HepG2 (cell line): ENCODE measurements at regions not wholly inside any gene's neighbourhood (a gene's known extent, or its start where the extent isn't known, plus 50 kb on each side); places are given as distances from the start of the nearest gene placed in this dataset.
"Not testable (repeated sequence)": the region's sequence is repeated elsewhere in the genome, so short reads cannot be mapped to it uniquely, and the experiment has no call there.

Source experiments
- ATAC-seq: fragments of 200-7000 bp; cut with Tn5 transposase; 3 replicates; pipeline ENCODE4 v1.9.1; 2020; ENCODE audit warnings: mild to moderate bottlenecking, moderate library complexity
- BruUV-seq: library from RNA; stranded (reverse); fragments of 400-500 nt; replicated peaks from 2 replicates; lab custom pipeline; 2021; lab: Mats Ljungman, UMichigan
- CTCF ChIA-PET: fragments of 300-600 bp; formaldehyde crosslinking; extraction: SDS; loops from one replicate; lab custom pipeline; 2021; ENCODE audit warnings: low total read pairs, inconsistent platforms, low intra/inter-chr PET ratio; lab: Yijun Ruan, JAX
- POLR2A ChIA-PET: fragments of 350-600 bp; sonication (Branson Sonifier 250); formaldehyde crosslinking; loops from one replicate; lab custom pipeline; 2020; ENCODE audit warnings: antibody characterized with exemption, inconsistent platforms; lab: Yijun Ruan, JAX
- DNase-seq: peaks from one replicate; pipeline ENCODE4 v3.0.0-alpha.2; 2015; ENCODE audit warnings: low spot score
- FAIRE-seq: peaks from 3 replicates; lab custom pipeline; 2011; peaks lifted over from hg19 to GRCh38; lab: Jason Lieb, UNC
- H2AFZ ChIP-seq: one replicate; pipeline ENCODE4 v1.6.1; 2011; ENCODE audit warnings: low read length, inconsistent platforms
- H3K27ac ChIP-seq: fragments of 300-600 bp; 3 replicates; pipeline ENCODE4 v1.8.0; 2011; ENCODE audit warnings: mixed run types, mild to moderate bottlenecking, mixed read lengths, low read length, inconsistent platforms; ENCODE audit not compliant: insufficient read depth; ENCODE audit errors: extremely low read length
- H3K27me3 ChIP-seq, 2 experiments: fragments of 200-600 bp in 1 of 2; 2 replicates in 1 of 2; 3 replicates in 1 of 2; pipeline versions ENCODE4 v1.6.0 to v1.8.0; 2011; ENCODE audit warnings: low read length in 2 of 2, mild to moderate bottlenecking in 2 of 2, moderate library complexity in 2 of 2, inconsistent platforms in 1 of 2; ENCODE audit not compliant: insufficient read depth in 2 of 2, control insufficient read depth in 1 of 2
- H3K36me3 ChIP-seq, 2 experiments: fragments of 200-600 bp in 1 of 2; replicated peaks in 1 of 2; 2 replicates in 1 of 2; 3 replicates in 1 of 2; pipeline versions ENCODE4 v1.5.1 to v1.8.0; 2011; ENCODE audit warnings: low read length in 2 of 2, inconsistent platforms in 1 of 2; ENCODE audit not compliant: insufficient read depth in 2 of 2, control insufficient read depth in 1 of 2
- H3K4me1 ChIP-seq: 2 replicates; pipeline ENCODE4 v1.5.1; 2012; ENCODE audit warnings: low read length, inconsistent platforms; ENCODE audit not compliant: insufficient read depth
- H3K4me2 ChIP-seq: 2 replicates; pipeline ENCODE4 v1.6.0; 2011; ENCODE audit warnings: low read depth, low read length, inconsistent platforms
- H3K4me3 ChIP-seq, 3 experiments: fragments of 200-600 bp in 1 of 3; sonication (generic), shearing (Covaris generic) in 1 of 3; replicated peaks in 1 of 3; 2 replicates each; pipeline ENCODE4 v1.5.1; 2011 to 2016; ENCODE audit warnings: low read length in 3 of 3, inconsistent platforms in 2 of 3, low read depth in 2 of 3, mild to moderate bottlenecking in 2 of 3, control low read depth in 1 of 3, mixed read lengths in 1 of 3; ENCODE audit not compliant: insufficient read depth in 1 of 3
- H3K79me2 ChIP-seq: one replicate; pipeline ENCODE4 v1.6.1; 2011; ENCODE audit warnings: low read length, inconsistent platforms; ENCODE audit not compliant: insufficient read depth
- H3K9ac ChIP-seq: 2 replicates; pipeline ENCODE4 v1.6.0; 2011; ENCODE audit warnings: mild to moderate bottlenecking, low read depth, low read length, inconsistent platforms; ENCODE audit not compliant: insufficient read depth
- H3K9me3 ChIP-seq: 2 replicates; pipeline ENCODE4 v1.5.1; 2012; ENCODE audit warnings: mild to moderate bottlenecking, low read length
- H4K20me1 ChIP-seq: 2 replicates; pipeline ENCODE4 v1.6.0; 2011; ENCODE audit warnings: inconsistent platforms, mild to moderate bottlenecking, low read length, moderate library complexity; ENCODE audit not compliant: insufficient read depth
- CERS6 ChIP-seq: sonication (generic); formaldehyde crosslinking; IDR thresholded peaks from 2 replicates; pipeline ENCODE4 v1.5.0; 2020; ENCODE audit warnings: missing genetic modification reagents
- PAWR ChIP-seq: sonication (generic); formaldehyde crosslinking; IDR thresholded peaks from 2 replicates; pipeline ENCODE4 v1.4.0; 2020; ENCODE audit warnings: missing genetic modification reagents, mild to moderate bottlenecking, borderline replicate concordance
- SMARCC2 ChIP-seq: fragments of 450-650 bp; IDR thresholded peaks from 2 replicates; pipeline ENCODE4 v1.6.1; 2017; ENCODE audit warnings: antibody characterized with exemption, mild to moderate bottlenecking
- THYN1 ChIP-seq: sonication (generic); formaldehyde crosslinking; IDR thresholded peaks from 2 replicates; pipeline ENCODE4 v1.8.1; 2023; ENCODE audit warnings: low read depth, mild to moderate bottlenecking, moderate library complexity, missing genetic modification reagents, borderline replicate concordance
- YY1 ChIP-seq: IDR thresholded peaks from 2 replicates; pipeline ENCODE4 v1.6.1; 2011; ENCODE audit warnings: low read length, low read depth, moderate library complexity, mild to moderate bottlenecking; ENCODE audit not compliant: insufficient read depth, insufficient replicate concordance
- ZBTB38 ChIP-seq: sonication (generic); formaldehyde crosslinking; IDR thresholded peaks from 2 replicates; pipeline ENCODE4 v1.5.1; 2020; ENCODE audit warnings: mild to moderate bottlenecking, missing genetic modification reagents
- ZMYM4 ChIP-seq: sonication (generic); formaldehyde crosslinking; IDR thresholded peaks from 2 replicates; pipeline ENCODE4 v1.8.1; 2023; ENCODE audit warnings: mild to moderate bottlenecking, missing genetic modification reagents
- ZNF281 ChIP-seq: sonication (generic); formaldehyde crosslinking; IDR thresholded peaks from 2 replicates; pipeline ENCODE4 v1.4.0; 2020; ENCODE audit warnings: missing genetic modification reagents, borderline replicate concordance
- ZNF644 ChIP-seq: IDR thresholded peaks from 2 replicates; pipeline ENCODE4 v1.6.1; 2016; ENCODE audit warnings: low read depth
- WGBS: methylation state at CpG from one replicate; pipeline ENCODE4 v1.1.6; 2017; ENCODE audit warnings: low lambda C conversion rate; 5-methylcytosine and 5-hydroxymethylcytosine counted together
- in situ Hi-C: cut with HindIII; loops from 2 replicates; pipeline ENCODE4 v1.10.0; 2017; ENCODE audit warnings: low pct_unique_long_range_greater_than_20kb; ENCODE audit not compliant: extremely low pct_ligation_motif_present
- intact Hi-C: fragments of 100-400 bp; cut with micrococcal nuclease; formaldehyde crosslinking; loops from one replicate; pipeline ENCODE4 v1.10.0; 2022; ENCODE audit not compliant: unreplicated experiment
- TF ChIP-seq, protein P1 (sequence below): sonication (generic); formaldehyde crosslinking; IDR thresholded peaks from 2 replicates; pipeline ENCODE4 v1.9.0; 2021; ENCODE audit warnings: missing genetic modification reagents, mild to moderate bottlenecking, borderline replicate concordance
- TF ChIP-seq, protein P2 (sequence below): IDR thresholded peaks from 2 replicates; pipeline ENCODE4 v1.6.1; 2016; ENCODE audit warnings: mild to moderate bottlenecking

- intact Hi-C loops (no loop called here), in situ Hi-C loops (no loop called here)
- ChIA-PET POLR2A (no interaction called here), CTCF (no interaction called here)
- Histone ChIP-seq H4K20me1 (no peaks in the 10 kb centered on the region), H3K9me3 (no peaks in the 10 kb centered on the region), H3K79me2 (no peaks in the 10 kb centered on the region), H3K9ac (no peak overlapping the region), H3K27ac (no peak overlapping the region), H3K4me1 (no peaks in the 10 kb centered on the region), H3K36me3 (no peaks in the 10 kb centered on the region), H3K27me3 (no peaks in the 10 kb centered on the region), H3K4me3 (no peak overlapping the region), H2AFZ (no peak overlapping the region), H3K4me2 (no peak overlapping the region)
- no peak for ATAC-seq
- TF ChIP-seq, protein P1, sequence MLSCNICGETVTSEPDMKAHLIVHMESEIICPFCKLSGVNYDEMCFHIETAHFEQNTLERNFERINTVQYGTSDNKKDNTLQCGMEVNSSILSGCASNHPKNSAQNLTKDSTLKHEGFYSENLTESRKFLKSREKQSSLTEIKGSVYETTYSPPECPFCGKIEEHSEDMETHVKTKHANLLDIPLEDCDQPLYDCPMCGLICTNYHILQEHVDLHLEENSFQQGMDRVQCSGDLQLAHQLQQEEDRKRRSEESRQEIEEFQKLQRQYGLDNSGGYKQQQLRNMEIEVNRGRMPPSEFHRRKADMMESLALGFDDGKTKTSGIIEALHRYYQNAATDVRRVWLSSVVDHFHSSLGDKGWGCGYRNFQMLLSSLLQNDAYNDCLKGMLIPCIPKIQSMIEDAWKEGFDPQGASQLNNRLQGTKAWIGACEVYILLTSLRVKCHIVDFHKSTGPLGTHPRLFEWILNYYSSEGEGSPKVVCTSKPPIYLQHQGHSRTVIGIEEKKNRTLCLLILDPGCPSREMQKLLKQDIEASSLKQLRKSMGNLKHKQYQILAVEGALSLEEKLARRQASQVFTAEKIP (CRISPR knock-in tag) = no peak
- TF ChIP-seq CERS6 (no peak), PAWR (CRISPR knock-in tag) (no peak), SMARCC2 (no peak), THYN1 (no peak)
- no TSS peak for BruUV-seq
- WGBS = 42% methylated on average over 4 of the region's 4 CpGs
- DNase-seq = no peak
- FAIRE-seq = no peak
These were observed 107.9 kb upstream of the GNAI1 start for GRCh38 chr7:80026766-80027165.

- H3K9ac ChIP-seq, CTCF ChIA-PET, H3K79me2 ChIP-seq, BruUV-seq, intact Hi-C loops, H3K27me3 ChIP-seq, H3K27ac ChIP-seq, H3K36me3 ChIP-seq, FAIRE-seq, H4K20me1 ChIP-seq, H3K9me3 ChIP-seq: not testable (repeated sequence)
- peak overlapping the region; percentile 71 for H3K4me2 ChIP-seq
- DNase-seq (peak; percentile 51), ATAC-seq (peak; percentile 81)
- peak overlapping the region in 2 of 3 experiments; percentile 19 to 44; a peak in 5 of 6 replicates for H3K4me3 ChIP-seq
- H2AFZ ChIP-seq = peak overlapping the region; percentile 67
- no CpG with 5 or more reads among the region's 5 CpGs for WGBS
- POLR2A ChIA-PET = interaction anchor here (1.3 kb wide), 1 partner anchor 568 kb away, joined by 3 read pairs; no protein-coding TSS in a partner anchor
- in situ Hi-C loops = loop anchor here (25.0 kb wide), 1 partner anchor 708 kb away; no protein-coding TSS in a partner anchor
- peaks cover 24% of the 10 kb centered on the region for H3K4me1 ChIP-seq
- peak; percentile 47 for TF ChIP-seq YY1
- peak; percentile 64; the same call in 1 of the 2 replicates for TF ChIP-seq ZNF644 (CRISPR knock-in tag)
- TF ChIP-seq ZMYM4 (CRISPR knock-in tag) = peak; percentile 56; the same call in 1 of the 2 replicates
- 0 out of 2 replicates have a peak, but pooled peaks have one; percentile 3 for TF ChIP-seq ZBTB38 (CRISPR knock-in tag)
- peak; percentile 96 for TF ChIP-seq ZNF281 (CRISPR knock-in tag)
- TF ChIP-seq, protein P2, sequence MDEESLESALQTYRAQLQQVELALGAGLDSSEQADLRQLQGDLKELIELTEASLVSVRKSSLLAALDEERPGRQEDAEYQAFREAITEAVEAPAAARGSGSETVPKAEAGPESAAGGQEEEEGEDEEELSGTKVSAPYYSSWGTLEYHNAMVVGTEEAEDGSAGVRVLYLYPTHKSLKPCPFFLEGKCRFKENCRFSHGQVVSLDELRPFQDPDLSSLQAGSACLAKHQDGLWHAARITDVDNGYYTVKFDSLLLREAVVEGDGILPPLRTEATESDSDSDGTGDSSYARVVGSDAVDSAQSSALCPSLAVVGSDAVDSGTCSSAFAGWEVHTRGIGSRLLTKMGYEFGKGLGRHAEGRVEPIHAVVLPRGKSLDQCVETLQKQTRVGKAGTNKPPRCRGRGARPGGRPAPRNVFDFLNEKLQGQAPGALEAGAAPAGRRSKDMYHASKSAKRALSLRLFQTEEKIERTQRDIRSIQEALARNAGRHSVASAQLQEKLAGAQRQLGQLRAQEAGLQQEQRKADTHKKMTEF (CRISPR knock-in tag) = 0 out of 2 replicates have a peak, but pooled peaks have one; percentile 23
These were observed 114.4 kb upstream of the GNAI1 start for GRCh38 chr7:80020277-80020676.
